ENCODE measurements at regions not wholly inside any gene's neighbourhood (a gene's known extent, or its start where the extent isn't known, plus 50 kb on each side); places are given as distances from the start of the nearest gene placed in this dataset.

- no peaks in the 10 kb centered on the region for H3K36me3 ChIP-seq (replicated peaks in 1 of 2; ENCODE audit: control insufficient read depth in 1 of 2, insufficient read depth in 2 of 2, low read length in 1 of 2)
- H4K20me1 ChIP-seq (ENCODE audit: insufficient read depth), result no peaks in the 10 kb centered on the region
- no peak overlapping the region for H3K9ac ChIP-seq
- no peak overlapping the region for H3K27ac ChIP-seq (ENCODE audit: low read depth in 2 of 2, low read length in 1 of 2)
- H2AFZ ChIP-seq (ENCODE audit: low read depth), result no peak overlapping the region
- no peak for DNase-seq
- ChIA-PET CTCF (no interaction called here), POLR2A (no interaction called here)
- no peak overlapping the region for H3K4me3 ChIP-seq (ENCODE audit: low read depth in 2 of 2, low read length in 1 of 2)
- no peaks in the 10 kb centered on the region for H3K9me2 ChIP-seq
- no peaks in the 10 kb centered on the region for H3K79me2 ChIP-seq (ENCODE audit: insufficient read depth)
- peaks cover 0 to 10% of the 10 kb centered on the region in 2 experiments; a peak in 2 of 4 replicates for H3K4me1 ChIP-seq (ENCODE audit: control insufficient read depth in 1 of 2, insufficient read depth in 2 of 2, low read depth in 1 of 2, low read length in 1 of 2)
- no peaks in the 10 kb centered on the region; the same call in 1 of the 2 replicates for H3K9me3 ChIP-seq
- H3K27me3 ChIP-seq (ENCODE audit: insufficient read depth), result no peaks in the 10 kb centered on the region
- H3F3A ChIP-seq (replicated peaks; ENCODE audit: insufficient read depth), result no peaks in the 10 kb centered on the region
- no peak overlapping the region for H3K4me2 ChIP-seq
- TF ChIP-seq RXRA (IDR thresholded peaks at IDR 0.05; ENCODE audit: borderline replicate concordance, low read depth), result no peak
- TF ChIP-seq ZBTB33 (IDR thresholded peaks at IDR 0.05; ENCODE audit: borderline replicate concordance, low read depth), result no peak
- TF ChIP-seq EZH2phosphoT487 (IDR thresholded peaks at IDR 0.05; ENCODE audit: borderline replicate concordance, low read depth), result no peak
- no peak for TF ChIP-seq MAX (IDR thresholded peaks at IDR 0.05; ENCODE audit: low read depth)
- no peak for TF ChIP-seq YY1 (IDR thresholded peaks at IDR 0.05; ENCODE audit: low read depth)
- no peak for TF ChIP-seq NRF1 (IDR thresholded peaks at IDR 0.05; ENCODE audit: low read depth, low read length)
These were observed 86.0 kb upstream of the ZNF32 start for GRCh38 chr10:43734716-43735115.

- peaks cover 4% of the 10 kb centered on the region; the same call in 1 of the 2 replicates for H3K9me3 ChIP-seq
- no peak overlapping the region for H3K4me3 ChIP-seq (ENCODE audit: low read depth in 2 of 2, low read length in 1 of 2)
- no peak overlapping the region for H3K27ac ChIP-seq (ENCODE audit: low read depth in 2 of 2, low read length in 1 of 2)
- DNase-seq, result no peak
- no peaks in the 10 kb centered on the region for H3K27me3 ChIP-seq (ENCODE audit: insufficient read depth)
- TF ChIP-seq NFIC (IDR thresholded peaks at IDR 0.05; ENCODE audit: borderline replicate concordance), result no peak
- no peak for TF ChIP-seq ELF1 (IDR thresholded peaks at IDR 0.05)
- TF ChIP-seq USF1 (IDR thresholded peaks at IDR 0.05; ENCODE audit: borderline replicate concordance, low read depth), result no peak
- TF ChIP-seq RCOR1 (IDR thresholded peaks at IDR 0.05; ENCODE audit: low read length), result no peak
- no peak for TF ChIP-seq USF2 (IDR thresholded peaks at IDR 0.05; ENCODE audit: borderline replicate concordance, low read depth, low read length)
- TF ChIP-seq NRF1 (IDR thresholded peaks at IDR 0.05; ENCODE audit: low read depth, low read length), result no peak
- no peak for TF ChIP-seq EZH2phosphoT487 (IDR thresholded peaks at IDR 0.05; ENCODE audit: borderline replicate concordance, low read depth)
- no peak for TF ChIP-seq FOSL2 (IDR thresholded peaks at IDR 0.05; ENCODE audit: borderline replicate concordance, low read depth)
- TF ChIP-seq ZBTB33 (IDR thresholded peaks at IDR 0.05; ENCODE audit: borderline replicate concordance, low read depth), result no peak
- no peak for TF ChIP-seq CHD2 (IDR thresholded peaks at IDR 0.05; ENCODE audit: low read length, partially characterized antibody)
- no peak for TF ChIP-seq GATA2 (CRISPR knock-in tag; IDR thresholded peaks at IDR 0.05)
- no peak for TF ChIP-seq TAF1 (IDR thresholded peaks at IDR 0.05; ENCODE audit: borderline replicate concordance, low read depth, low read length)
- no peak overlapping the region for H3K4me2 ChIP-seq
- no peak overlapping the region for H2AFZ ChIP-seq (ENCODE audit: low read depth)
- H4K20me1 ChIP-seq (ENCODE audit: insufficient read depth), result no peaks in the 10 kb centered on the region
- POLR2A ChIA-PET, result no interaction called here
- no peaks in the 10 kb centered on the region for H3K36me3 ChIP-seq (replicated peaks in 1 of 2; ENCODE audit: control insufficient read depth in 1 of 2, insufficient read depth in 2 of 2, low read length in 1 of 2)
- no peak overlapping the region for H3K9ac ChIP-seq
- 26% methylated on average over 3 of the region's 3 CpGs for WGBS (ENCODE audit: low lambda C conversion rate)
- CTCF ChIA-PET, result interaction anchor here (1.6 kb wide), 1 partner anchor 41 kb away, joined by 4 read pairs; no protein-coding TSS in a partner anchor
- H3K79me2 ChIP-seq (ENCODE audit: insufficient read depth), result no peaks in the 10 kb centered on the region
- H3F3A ChIP-seq (replicated peaks; ENCODE audit: insufficient read depth), result no peaks in the 10 kb centered on the region
- no peaks in the 10 kb centered on the region for H3K9me2 ChIP-seq
- H3K4me1 ChIP-seq (ENCODE audit: control insufficient read depth in 1 of 2, insufficient read depth in 2 of 2, low read depth in 1 of 2, low read length in 1 of 2), result no peaks in the 10 kb centered on the region; a peak in 2 of 4 replicates
These were observed 82.8 kb upstream of the ZNF32 start for GRCh38 chr10:43731486-43731885.
